BE2C (cell line): ENCODE measurements at regions not wholly inside any gene's neighbourhood (a gene's known extent, or its start where the extent isn't known, plus 50 kb on each side); places are given as distances from the start of the nearest gene placed in this dataset.

Experiments used
- DNase-seq: peaks from one replicate; pipeline ENCODE4 v3.0.0-alpha.2; 2020
- H3K27me3 ChIP-seq: fragments of 250-450 bp; sonication (Bioruptor Pico); 2 replicates; pipeline ENCODE4 v1.5.1; 2020; ENCODE audit warnings: mild to moderate bottlenecking
- H3K36me3 ChIP-seq: fragments of 250-450 bp; sonication (Bioruptor Pico); 2 replicates; pipeline ENCODE4 v1.5.1; 2020; ENCODE audit warnings: mild to moderate bottlenecking
- H3K4me1 ChIP-seq: fragments of 250-450 bp; sonication (Bioruptor Pico); 2 replicates; pipeline ENCODE4 v1.5.1; 2020
- H3K4me3 ChIP-seq: 2 replicates; pipeline ENCODE4 v1.5.1; 2011; ENCODE audit warnings: low read depth, low read length
- H3K9me3 ChIP-seq: fragments of 250-450 bp; sonication (Bioruptor Pico); 2 replicates; pipeline ENCODE4 v1.5.1; 2020
- TF ChIP-seq, protein P1 (sequence below): IDR thresholded peaks from 2 replicates; pipeline ENCODE4 v1.5.1; 2012; ENCODE audit warnings: mild to moderate bottlenecking, low read depth, low read length

DNA sequence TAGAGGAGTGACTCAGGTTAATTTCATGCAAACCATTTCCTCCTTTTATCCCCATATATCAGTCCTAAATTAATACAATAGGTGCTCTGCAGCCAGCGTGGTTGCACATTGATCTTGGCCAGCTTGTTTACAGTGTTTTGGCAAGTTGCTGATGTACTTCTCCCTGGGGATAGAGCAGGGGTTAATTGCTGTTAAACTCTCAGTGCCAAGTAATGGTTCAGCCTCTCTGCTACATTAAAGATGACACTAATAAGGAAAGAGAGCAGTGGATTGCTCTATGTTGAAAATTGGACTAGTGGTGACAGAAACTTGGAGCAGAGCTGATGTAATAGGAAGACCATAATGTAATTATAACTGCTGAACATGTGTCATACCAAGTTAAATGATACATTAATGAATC lies 717.5 kb downstream of the RERGL start:
- no peaks in the 10 kb centered on the region for H3K9me3 ChIP-seq
- no peaks in the 10 kb centered on the region for H3K36me3 ChIP-seq
- no peaks in the 10 kb centered on the region for H3K27me3 ChIP-seq
- H3K4me1 ChIP-seq = no peaks in the 10 kb centered on the region
- TF ChIP-seq, protein P1, sequence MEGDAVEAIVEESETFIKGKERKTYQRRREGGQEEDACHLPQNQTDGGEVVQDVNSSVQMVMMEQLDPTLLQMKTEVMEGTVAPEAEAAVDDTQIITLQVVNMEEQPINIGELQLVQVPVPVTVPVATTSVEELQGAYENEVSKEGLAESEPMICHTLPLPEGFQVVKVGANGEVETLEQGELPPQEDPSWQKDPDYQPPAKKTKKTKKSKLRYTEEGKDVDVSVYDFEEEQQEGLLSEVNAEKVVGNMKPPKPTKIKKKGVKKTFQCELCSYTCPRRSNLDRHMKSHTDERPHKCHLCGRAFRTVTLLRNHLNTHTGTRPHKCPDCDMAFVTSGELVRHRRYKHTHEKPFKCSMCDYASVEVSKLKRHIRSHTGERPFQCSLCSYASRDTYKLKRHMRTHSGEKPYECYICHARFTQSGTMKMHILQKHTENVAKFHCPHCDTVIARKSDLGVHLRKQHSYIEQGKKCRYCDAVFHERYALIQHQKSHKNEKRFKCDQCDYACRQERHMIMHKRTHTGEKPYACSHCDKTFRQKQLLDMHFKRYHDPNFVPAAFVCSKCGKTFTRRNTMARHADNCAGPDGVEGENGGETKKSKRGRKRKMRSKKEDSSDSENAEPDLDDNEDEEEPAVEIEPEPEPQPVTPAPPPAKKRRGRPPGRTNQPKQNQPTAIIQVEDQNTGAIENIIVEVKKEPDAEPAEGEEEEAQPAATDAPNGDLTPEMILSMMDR = no peak
- no peak overlapping the region for H3K4me3 ChIP-seq
- no peak for DNase-seq

DNA sequence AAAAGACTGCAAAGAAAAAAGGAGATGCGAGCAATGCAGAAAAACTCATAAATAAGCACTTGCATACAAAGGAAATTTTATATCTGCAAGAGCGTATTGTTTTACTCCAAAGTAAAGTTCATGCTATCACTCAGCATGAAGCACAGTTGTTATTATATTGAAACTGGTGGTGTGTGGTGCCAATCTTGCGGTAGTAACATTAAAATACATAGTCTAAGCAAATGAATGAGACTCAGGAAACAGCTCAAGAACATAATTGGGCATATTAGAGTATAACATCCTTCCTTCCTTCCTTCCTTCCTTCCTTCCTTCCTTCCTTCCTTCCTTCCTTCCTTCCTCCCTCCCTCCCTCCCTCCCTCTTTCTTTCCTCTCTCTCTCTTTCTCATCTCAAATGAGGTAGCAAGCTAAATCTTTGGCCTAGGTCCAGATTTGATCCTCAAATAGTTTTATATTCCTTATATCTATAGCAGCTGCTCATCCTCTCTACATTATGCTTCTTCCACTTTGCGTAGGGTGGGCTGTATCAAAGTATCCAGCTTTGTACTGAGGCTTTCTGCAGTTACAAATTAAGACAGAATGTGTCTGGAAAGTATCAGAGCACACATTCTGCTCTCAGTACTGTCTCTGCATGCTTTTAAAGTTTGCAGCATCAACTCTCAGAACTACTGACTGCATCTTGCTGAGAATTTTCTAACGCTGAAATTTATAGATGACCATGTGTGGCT lies 718.3 kb downstream of the RERGL start:
- TF ChIP-seq, protein P1 = no peak

DNA sequence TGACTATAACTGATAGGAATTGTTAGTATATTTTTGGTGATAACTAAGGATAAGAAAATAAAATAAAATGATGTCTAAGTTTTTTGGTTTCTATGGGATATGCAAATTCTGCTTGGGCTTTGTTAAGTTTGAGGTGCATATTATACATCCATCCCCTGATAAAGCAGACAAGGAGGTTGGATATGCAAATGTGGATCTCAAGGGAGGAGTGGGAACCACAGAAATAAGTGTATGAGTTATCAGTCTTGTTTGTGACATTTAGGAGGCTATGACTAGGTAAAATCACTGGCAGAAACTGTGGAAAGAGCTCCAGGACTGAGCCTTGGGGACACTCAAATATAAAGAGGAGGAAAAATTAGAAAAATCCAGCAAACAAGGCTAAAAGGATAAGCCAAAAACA lies 719.4 kb downstream of the RERGL start:
- no peaks in the 10 kb centered on the region for H3K27me3 ChIP-seq

More for the DNA sequence above, 718.3 kb downstream of the RERGL start:
- Histone ChIP-seq H3K27me3 (no peaks in the 10 kb centered on the region), H3K4me3 (no peak overlapping the region), H3K36me3 (no peaks in the 10 kb centered on the region), H3K9me3 (no peaks in the 10 kb centered on the region), H3K4me1 (no peaks in the 10 kb centered on the region)
- DNase-seq = no peak

DNA sequence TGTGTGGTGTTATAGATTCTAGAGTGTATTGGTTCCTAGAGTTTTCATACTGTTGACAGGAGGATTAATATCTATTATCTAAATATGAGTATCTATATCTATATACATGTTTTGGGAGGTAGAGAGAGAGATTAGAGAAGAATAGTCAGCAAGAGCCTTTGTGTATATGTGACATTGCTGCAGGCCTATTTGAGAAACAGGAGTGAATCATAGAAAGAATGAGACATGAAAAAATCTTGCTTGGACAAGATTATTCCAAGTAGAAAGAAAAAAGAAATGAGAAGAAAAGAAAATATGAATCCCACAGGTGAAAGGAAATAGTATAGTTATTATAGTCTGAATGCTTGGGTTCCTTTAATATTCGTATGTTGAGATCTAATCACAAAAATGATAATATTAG lies 720.4 kb downstream of the RERGL start:
- TF ChIP-seq, protein P1 = no peak
- H3K9me3 ChIP-seq = no peaks in the 10 kb centered on the region

More for the DNA sequence above, 719.4 kb downstream of the RERGL start:
- H3K36me3 ChIP-seq = no peaks in the 10 kb centered on the region
- TF ChIP-seq, protein P1 = no peak
- H3K9me3 ChIP-seq = no peaks in the 10 kb centered on the region
- no peak for DNase-seq
- H3K4me3 ChIP-seq = no peak overlapping the region
- H3K4me1 ChIP-seq = no peaks in the 10 kb centered on the region

GRCh38 chr12:17361224-17361623 lies 728.8 kb downstream of the RERGL start:
- no peak overlapping the region for H3K4me3 ChIP-seq
- TF ChIP-seq, protein P1 = no peak
- H3K4me1 ChIP-seq = no peaks in the 10 kb centered on the region
- no peak for DNase-seq
- no peaks in the 10 kb centered on the region for H3K27me3 ChIP-seq
- H3K9me3 ChIP-seq = no peaks in the 10 kb centered on the region
- no peaks in the 10 kb centered on the region for H3K36me3 ChIP-seq

More for the DNA sequence above, 720.4 kb downstream of the RERGL start:
- Histone ChIP-seq H3K36me3 (no peaks in the 10 kb centered on the region), H3K27me3 (no peaks in the 10 kb centered on the region), H3K4me3 (no peak overlapping the region), H3K4me1 (no peaks in the 10 kb centered on the region)
- no peak for DNase-seq

- no peaks in the 10 kb centered on the region for H3K36me3 ChIP-seq
- H3K4me1 ChIP-seq = no peaks in the 10 kb centered on the region
- no peak for DNase-seq
- TF ChIP-seq, protein P1 = no peak
- no peaks in the 10 kb centered on the region for H3K27me3 ChIP-seq
- H3K9me3 ChIP-seq = no peaks in the 10 kb centered on the region
- no peak overlapping the region for H3K4me3 ChIP-seq
Observed at GRCh38 chr12:17358835-17359234, 731.2 kb downstream of the RERGL start.
